ENCODE measurements at regions not wholly inside any gene's neighbourhood (a gene's known extent, or its start where the extent isn't known, plus 50 kb on each side); places are given as distances from the start of the nearest gene placed in this dataset.

- no peak for DNase-seq
- Histone ChIP-seq H3K9me3 (replicated peaks; ENCODE audit: insufficient read depth, low read length) (no peaks in the 10 kb centered on the region), H3K27ac (ENCODE audit: low read length) (no peak overlapping the region), H3K27me3 (replicated peaks; ENCODE audit: insufficient read depth, low read length) (no peaks in the 10 kb centered on the region), H3K9me2 (replicated peaks; ENCODE audit: insufficient read depth, low read length) (no peaks in the 10 kb centered on the region), H3K79me2 (ENCODE audit: low read length) (no peaks in the 10 kb centered on the region), H3F3A (ENCODE audit: insufficient read depth, low read length) (no peaks in the 10 kb centered on the region), H3K4me3 (ENCODE audit: low read length) (no peak overlapping the region), H3K36me3 (replicated peaks; ENCODE audit: insufficient read depth, low read length) (no peaks in the 10 kb centered on the region), H3K4me2 (ENCODE audit: low read depth, low read length) (no peak overlapping the region), H3K4me1 (ENCODE audit: low read length) (no peaks in the 10 kb centered on the region), H4K20me1 (ENCODE audit: insufficient read depth, low read length) (no peaks in the 10 kb centered on the region), H2AFZ (ENCODE audit: low read length) (no peak overlapping the region), H3K9ac (ENCODE audit: low read length) (no peak overlapping the region)
- TF ChIP-seq CTCF (IDR thresholded peaks at IDR 0.05; ENCODE audit: low read length) (no peak), EZH2 (optimal IDR thresholded peaks at IDR 0.05; ENCODE audit: low read depth, low read length) (no peak), EZH2phosphoT487 (IDR thresholded peaks at IDR 0.05; ENCODE audit: low read length) (no peak)
Observed at GRCh38 chr7:69017208-69017607, 581.1 kb upstream of the AUTS2 start.

- Histone ChIP-seq H2AFZ (ENCODE audit: low read length) (no peak overlapping the region), H3K27ac (ENCODE audit: low read length) (no peak overlapping the region), H3K9me2 (replicated peaks; ENCODE audit: insufficient read depth, low read length) (no peaks in the 10 kb centered on the region), H3K9ac (ENCODE audit: low read length) (no peak overlapping the region), H4K20me1 (ENCODE audit: insufficient read depth, low read length) (no peaks in the 10 kb centered on the region), H3K4me1 (ENCODE audit: low read length) (no peaks in the 10 kb centered on the region), H3K9me3 (replicated peaks; ENCODE audit: insufficient read depth, low read length) (no peaks in the 10 kb centered on the region), H3K4me2 (ENCODE audit: low read depth, low read length) (no peak overlapping the region), H3F3A (ENCODE audit: insufficient read depth, low read length) (no peaks in the 10 kb centered on the region), H3K36me3 (replicated peaks; ENCODE audit: insufficient read depth, low read length) (no peaks in the 10 kb centered on the region), H3K4me3 (ENCODE audit: low read length) (no peak overlapping the region), H3K27me3 (replicated peaks; ENCODE audit: insufficient read depth, low read length) (no peaks in the 10 kb centered on the region), H3K79me2 (ENCODE audit: low read length) (no peaks in the 10 kb centered on the region)
- DNase-seq = no peak
- TF ChIP-seq EZH2phosphoT487 (IDR thresholded peaks at IDR 0.05; ENCODE audit: low read length) (no peak), EZH2 (optimal IDR thresholded peaks at IDR 0.05; ENCODE audit: low read depth, low read length) (no peak), CTCF (IDR thresholded peaks at IDR 0.05; ENCODE audit: low read length) (no peak)
Observed at GRCh38 chr7:69018200-69018599, 580.1 kb upstream of the AUTS2 start.

- Histone ChIP-seq H3K27ac (ENCODE audit: low read length) (no peak overlapping the region), H3K79me2 (ENCODE audit: low read length) (no peaks in the 10 kb centered on the region), H3K4me2 (ENCODE audit: low read depth, low read length) (no peak overlapping the region), H3K4me1 (ENCODE audit: low read length) (no peaks in the 10 kb centered on the region), H3K36me3 (replicated peaks; ENCODE audit: insufficient read depth, low read length) (no peaks in the 10 kb centered on the region), H3K9ac (ENCODE audit: low read length) (no peak overlapping the region), H3K27me3 (replicated peaks; ENCODE audit: insufficient read depth, low read length) (no peaks in the 10 kb centered on the region), H4K20me1 (ENCODE audit: insufficient read depth, low read length) (no peaks in the 10 kb centered on the region), H3K4me3 (ENCODE audit: low read length) (no peak overlapping the region), H3F3A (ENCODE audit: insufficient read depth, low read length) (no peaks in the 10 kb centered on the region), H3K9me3 (replicated peaks; ENCODE audit: insufficient read depth, low read length) (no peaks in the 10 kb centered on the region), H3K9me2 (replicated peaks; ENCODE audit: insufficient read depth, low read length) (no peaks in the 10 kb centered on the region), H2AFZ (ENCODE audit: low read length) (no peak overlapping the region)
- no peak for DNase-seq
- no peak for TF ChIP-seq CTCF (IDR thresholded peaks at IDR 0.05; ENCODE audit: low read length)
- TF ChIP-seq EZH2phosphoT487 (IDR thresholded peaks at IDR 0.05; ENCODE audit: low read length) = no peak
- TF ChIP-seq EZH2 (optimal IDR thresholded peaks at IDR 0.05; ENCODE audit: low read depth, low read length) = no peak
Observed at GRCh38 chr7:69019437-69019836, 578.8 kb upstream of the AUTS2 start.
